Right forelimb (tissue), 1 donor: ENCODE measurements at regions not wholly inside any gene's neighbourhood (a gene's known extent, or its start where the extent isn't known, plus 50 kb on each side); places are given as distances from the start of the nearest gene placed in this dataset.

Experiments
- DNase-seq: peaks from one replicate; pipeline ENCODE4 v3.0.0-alpha.2; 2018

DNA sequence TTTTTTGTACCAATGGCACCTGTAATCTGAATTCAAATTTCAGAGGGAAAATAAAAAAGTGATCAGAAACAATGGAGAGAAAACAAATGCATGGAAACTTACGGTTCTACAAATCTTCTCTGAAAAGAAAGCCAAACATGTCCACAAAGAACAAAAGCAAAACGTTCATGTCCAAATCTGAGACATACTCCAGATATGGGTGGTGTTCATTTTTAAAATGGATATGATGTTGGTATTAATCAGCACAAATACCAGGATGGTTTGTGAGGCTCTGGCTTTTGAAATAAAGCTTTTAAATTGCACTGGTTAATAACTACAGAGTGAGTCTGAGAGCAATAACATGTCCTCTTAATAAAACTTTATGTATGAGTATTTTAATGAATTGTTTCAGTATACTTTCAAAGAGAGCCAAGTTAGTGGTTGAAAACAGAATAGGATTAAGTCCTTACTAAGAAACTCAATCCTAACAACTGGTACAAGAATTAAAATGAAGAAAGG lies 366.4 kb downstream of the INHBA start:
- no peak for DNase-seq

DNA sequence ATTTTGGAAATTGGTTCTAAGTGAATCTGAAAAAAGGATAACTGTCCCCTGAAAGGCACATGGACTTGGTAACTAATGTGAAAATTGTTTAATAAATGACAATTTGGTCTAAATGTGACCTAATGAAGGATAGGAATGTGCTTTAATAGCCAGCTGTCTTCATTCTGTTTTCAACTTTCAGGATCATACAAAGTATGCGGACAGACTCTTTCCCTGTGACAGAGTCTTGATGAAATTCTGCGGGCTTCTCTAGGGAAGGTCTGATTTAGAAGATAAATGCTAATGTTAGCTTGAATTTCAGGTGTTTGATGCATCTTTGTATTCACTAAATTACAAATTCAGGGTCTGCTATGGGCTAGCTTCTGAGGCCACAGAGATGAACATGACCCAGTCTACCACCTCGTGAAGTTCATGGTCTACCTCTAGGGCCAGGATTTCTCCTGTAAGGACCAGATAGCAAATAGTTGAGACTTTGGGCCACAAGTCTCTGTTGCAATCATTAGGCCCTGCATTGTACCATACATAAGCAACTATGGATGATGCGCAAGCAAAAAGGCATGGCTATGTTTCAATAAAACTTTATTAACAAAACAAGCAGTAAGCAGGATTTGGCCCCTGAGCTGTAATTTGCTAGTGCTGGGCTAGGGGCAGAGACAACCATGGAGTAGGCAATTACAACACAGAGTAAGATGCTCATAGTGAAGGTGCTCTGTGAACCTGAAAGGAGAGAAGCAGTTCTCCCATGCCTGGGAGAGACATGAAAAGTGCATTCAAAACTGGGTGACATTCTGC lies 368.6 kb downstream of the INHBA start:
- DNase-seq: no peak

DNA sequence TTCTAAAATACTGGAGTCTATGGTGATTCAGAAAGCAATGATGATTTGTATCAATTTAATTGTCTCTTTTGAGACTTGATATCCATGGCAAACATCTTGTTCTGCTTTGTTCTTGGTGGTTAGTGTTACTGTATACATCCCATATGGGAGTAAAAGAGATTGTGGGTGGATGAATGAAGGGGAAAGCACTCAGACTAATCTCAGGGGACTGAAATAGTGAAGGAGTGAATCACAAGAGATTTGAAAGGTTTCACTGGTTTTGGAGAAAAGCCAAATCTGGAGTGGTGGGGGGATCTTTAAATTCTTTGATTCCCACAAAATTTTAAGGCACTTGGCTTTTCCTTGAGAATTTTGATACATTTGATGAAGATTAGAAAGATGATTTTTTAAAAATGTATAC lies 369.4 kb downstream of the INHBA start:
- DNase-seq: no peak

DNA sequence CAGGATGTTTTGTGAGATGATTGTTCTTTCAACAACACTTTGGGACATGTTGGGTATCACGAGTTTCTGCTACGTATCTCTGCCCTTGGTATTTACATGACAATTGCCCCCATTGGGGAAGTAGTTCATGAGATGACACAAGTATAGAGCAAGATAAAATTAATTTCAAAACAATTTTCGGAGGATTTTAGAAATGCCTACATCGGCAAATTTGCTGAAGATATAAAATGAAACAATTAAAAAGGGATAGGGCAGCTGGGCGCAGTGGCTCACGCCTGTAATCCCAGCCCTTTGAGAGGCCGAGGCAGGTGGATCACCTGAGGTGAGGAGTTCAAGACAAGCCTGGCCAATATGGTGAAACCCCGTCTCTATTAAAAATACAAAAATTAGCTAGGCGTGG lies 371.7 kb downstream of the INHBA start:
- no peak for DNase-seq

DNA sequence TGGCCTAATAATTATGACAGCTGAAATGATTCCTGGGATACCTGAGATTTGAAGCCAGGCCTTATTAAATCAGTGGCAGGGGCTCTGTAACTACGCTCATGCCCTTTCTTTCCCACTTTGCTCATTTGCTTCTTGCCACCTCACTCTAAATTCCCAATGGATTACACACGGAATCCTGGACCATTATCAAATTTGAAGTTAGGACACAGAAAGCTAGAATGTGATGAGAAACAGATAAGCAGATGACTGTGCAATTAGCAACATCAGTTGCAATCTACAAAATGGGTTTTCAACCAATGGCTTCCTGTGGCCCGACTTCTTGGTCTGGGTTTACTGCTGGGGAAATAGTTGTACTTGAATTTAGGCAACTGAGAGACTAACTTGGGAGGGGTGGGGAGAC lies 374.3 kb downstream of the INHBA start:
- DNase-seq: no peak

DNA sequence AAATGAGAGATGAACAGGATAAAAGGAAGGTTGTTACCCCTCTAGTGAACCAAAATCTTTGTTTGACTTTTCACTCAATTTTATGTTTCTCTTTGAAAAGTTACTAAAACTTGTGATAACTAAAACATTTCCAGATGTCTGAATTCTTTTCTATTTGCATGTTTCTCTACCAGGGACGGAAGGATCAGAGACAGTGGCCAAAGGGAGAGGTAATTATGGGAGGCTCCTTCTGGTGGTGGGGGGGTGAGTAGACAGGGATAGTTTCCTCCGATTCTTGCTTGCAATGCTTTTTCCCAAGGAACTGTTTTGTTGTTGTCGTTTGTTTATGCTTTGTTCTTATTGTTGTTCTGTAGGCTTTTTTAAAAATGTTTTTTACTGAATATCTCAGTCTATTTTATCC lies 374.8 kb downstream of the INHBA start:
- no peak for DNase-seq

DNA sequence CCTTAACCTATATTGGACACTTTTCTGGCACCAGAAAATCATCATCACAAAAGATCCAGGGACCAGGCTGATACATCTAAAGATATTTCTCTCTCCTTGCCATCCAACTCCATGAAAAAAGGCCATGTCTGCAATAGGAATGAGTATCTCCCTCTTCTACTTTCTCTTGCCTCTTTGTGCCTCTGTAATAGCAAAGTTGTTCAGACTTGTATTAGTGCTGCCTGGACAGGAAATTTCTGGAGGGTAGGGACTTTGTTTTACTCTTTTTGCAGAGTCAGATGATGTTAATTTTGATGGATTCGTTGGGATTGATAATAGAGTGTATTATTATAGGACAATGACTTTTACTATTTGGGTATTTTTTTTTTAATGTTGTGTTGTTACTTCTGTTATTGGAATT lies 376.3 kb downstream of the INHBA start:
- DNase-seq: no peak

DNA sequence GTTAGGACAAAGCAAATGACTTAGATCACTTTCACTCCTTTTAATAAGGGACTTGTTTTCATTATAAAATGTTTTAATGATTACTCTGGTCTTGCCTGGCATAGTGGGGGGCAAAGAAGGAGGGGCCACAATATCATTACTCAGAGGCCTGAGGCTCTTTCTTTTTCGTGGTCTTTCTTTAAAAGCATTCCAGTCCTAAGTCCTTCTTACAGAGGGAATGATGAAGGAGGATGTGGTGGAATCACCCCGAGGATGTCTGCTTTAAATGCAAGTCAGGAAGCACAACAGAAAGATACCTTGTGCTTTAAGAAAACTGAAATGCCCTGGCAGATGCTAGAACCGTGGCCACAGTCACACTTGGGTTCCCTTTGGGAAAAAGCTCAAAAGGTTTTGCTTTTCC lies 379.1 kb downstream of the INHBA start:
- DNase-seq: no peak

DNA sequence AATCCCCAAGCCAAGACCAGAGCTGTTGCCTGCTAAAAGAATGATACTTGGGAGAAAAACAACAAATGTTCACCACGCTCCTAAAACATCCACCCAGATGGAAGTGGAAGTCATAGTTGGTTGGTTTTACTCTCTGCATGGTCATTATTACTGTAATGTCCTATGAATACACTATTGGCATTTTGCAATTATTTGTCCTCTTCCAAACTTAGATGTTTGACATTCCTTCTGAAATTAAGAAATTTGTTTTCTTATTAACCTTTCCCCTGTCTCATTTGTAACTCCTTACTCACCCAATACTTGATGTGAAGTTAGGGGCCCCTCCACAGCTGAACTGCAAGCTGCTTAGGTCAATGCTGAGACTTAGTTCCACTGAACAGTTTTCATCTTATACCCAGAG lies 383.3 kb downstream of the INHBA start:
- no peak for DNase-seq

DNA sequence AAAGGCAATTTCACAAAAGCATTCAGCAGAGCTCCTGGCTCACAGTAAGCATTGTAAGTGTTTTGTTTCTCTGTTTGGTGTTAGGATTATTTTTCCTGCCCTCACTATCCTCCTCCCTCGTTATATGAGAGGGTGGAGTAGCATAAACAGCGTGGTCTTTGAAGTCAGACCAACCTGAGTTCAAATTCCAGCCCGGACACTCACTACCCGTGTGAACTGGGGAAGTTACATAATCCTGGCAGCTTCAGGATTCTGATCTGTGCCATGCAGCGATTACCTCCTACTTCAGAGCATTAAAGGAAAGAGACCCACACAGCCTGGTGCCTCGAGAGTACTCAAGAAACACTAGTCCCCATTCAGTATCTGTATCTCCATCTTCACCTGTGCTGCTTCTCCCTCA lies 386.5 kb downstream of the INHBA start:
- no peak for DNase-seq

DNA sequence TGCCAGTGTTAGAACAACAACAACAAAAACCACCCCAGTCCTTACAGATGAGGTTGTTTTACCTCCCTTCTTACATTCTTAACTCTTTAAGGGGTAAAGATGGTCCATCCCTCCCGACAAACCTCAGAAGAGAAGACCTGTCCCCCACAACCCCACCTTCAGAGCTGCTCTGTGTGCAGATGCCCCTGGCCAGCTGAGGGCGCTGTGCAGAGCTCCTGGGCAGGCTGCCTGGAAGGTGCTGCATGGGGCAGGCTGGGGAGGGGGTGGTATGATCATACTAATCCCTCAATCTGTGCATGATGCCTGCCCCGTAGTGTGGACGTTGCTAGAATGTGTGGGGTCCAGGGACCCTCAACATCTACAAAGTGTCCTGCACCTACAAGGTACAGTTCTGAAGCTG lies 387.1 kb downstream of the INHBA start:
- DNase-seq: no peak

DNA sequence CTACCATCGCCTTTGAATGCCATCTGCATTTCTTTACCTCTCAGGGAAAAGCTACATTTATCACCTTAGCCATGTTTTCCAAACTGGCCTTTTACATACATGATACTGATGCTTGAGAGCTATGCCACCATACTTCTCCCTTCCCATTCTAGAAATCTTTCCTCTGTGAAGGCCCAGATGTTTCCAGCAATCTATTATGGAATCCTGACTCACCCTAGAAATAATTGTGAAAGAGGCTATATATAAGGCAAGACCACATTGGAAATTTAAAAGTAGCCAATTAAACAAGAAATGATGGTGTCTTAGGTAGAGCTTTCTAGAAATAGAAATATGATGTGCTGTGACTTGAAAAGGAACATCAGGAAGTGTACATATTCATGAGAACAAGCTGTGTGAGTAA lies 389.7 kb downstream of the INHBA start:
- no peak for DNase-seq

DNA sequence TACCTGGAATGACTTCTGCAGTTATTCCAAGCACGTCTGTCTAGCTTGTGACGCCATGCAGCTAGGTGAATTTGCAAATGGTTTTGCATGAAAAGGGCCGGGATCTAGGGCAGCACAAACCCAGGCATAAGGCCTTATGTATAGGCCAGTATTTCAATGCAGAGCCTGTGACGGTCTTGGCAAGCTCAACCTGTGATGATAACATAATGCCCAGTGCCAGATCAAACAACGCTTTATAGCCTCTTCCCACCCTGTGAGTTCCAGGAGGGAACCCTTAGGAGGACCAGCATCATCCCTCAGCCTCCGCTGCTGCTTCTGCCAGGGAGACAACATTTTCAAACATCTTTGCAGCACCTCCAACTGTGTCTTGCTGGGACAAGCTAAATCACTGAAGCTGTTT lies 390.7 kb downstream of the INHBA start:
- no peak for DNase-seq

DNA sequence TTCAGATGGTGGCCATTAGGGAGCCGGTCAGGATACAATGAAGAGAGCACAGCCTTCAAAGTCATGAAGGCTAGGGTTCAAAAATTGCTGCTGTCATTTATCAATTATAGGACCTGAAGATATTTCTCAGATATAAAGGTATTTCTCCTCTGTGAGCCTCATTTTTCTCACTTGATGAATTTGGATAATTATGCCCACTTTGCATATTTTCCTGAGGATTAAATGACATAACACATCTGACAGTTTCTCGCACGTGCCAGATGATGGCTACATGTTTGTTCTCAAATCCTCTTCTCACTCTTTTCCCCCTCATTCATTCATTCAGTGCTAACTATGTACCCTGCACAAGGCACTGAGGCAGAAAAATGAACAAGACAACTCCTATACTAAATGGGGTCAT lies 391.6 kb downstream of the INHBA start:
- DNase-seq: no peak

DNA sequence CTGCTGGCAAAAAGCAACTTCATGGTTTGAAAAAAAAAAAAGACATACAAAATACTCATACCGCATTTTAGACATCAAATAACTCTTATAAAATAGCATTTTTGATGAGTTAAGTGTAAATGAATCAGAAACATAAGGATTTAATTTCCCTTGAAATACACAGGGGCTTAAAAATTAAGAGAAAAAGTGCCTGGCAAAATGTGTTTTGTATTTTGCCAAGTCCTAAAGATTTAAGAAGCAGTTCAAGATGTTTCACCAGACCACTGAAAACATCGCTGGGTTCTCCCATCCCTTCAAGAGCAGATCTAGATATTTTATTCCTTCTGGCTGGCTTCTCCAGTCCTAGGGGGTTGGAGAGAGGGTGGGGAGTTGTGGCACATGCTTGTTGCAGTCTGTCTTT lies 396.4 kb downstream of the INHBA start:
- no peak for DNase-seq

DNA sequence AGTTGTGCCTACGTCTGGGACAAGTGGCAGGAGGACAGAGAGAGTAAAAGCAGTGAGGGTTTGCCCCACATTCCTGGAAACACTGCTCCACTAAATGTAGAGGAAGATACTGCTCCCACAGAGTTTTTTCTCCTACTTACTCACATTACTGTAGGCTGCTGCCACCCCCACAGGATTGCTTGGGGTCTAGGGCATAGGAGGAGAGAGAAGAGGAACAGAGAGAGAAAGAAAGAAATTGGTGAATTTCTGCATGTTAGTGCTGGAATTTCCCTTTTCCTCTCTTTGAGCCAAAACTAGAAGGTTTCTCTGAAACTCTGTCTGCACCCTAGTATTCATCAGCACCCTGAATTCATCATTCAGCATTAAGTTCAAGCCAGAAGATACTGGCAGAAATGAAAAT lies 397.9 kb downstream of the INHBA start:
- no peak for DNase-seq

DNA sequence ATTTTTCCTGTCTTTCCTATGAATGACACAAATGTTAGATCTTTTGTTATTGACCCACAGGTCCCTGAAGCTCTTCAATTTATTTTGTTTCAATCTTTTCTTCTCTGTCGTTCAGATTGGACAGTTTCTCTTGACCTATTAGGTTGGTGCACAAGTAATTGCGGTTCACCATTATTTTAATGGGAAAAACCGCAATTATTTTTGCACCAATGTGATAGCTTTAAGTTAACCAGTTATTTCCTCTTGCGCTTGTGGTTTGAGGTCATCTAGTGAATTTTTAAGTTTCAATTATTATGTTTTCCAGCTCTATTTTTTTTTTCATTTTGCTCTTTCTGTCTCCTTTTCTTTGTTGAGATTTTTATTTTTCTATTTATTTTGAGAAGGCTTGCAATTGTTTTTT lies 399.2 kb downstream of the INHBA start:
- DNase-seq: no peak

DNA sequence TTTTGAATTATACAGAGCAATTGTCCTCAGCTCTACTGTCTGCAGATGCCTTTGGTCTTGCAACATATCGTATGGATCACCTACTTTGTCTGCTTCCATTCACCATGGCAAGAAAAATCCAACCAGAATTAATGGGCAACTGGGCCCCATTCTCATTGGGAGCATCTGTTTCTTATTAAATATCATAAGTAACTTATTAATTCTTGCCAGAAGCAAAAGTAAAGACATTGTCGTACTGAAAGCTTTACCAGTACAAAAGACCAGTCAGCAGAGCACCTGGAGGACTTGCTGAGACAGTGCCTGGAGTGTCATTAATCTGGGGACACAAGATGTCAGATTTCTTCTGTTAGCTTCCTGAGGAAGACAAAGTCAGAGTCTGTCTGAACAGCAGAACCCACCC lies 404.5 kb downstream of the INHBA start:
- no peak for DNase-seq

DNA sequence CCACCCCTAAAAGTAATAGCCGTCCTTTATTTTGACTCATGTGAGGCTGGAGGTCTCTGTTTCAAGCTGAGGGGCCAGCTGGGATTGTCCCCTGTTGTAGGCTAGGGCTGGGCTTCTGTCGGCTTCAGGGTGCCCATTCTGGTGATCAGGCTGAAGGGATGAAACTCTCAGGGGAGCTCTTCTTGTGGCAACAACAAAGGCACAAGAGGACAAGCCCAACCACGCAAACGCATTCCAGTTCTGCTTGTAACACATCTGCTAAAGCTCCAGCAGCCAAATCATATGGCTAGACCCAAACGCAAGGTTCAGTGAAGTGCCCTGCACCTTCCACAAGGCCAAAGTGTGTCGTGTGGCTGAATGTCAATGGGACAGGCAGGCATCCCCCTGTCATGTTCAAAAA lies 405.7 kb downstream of the INHBA start:
- DNase-seq: no peak

DNA sequence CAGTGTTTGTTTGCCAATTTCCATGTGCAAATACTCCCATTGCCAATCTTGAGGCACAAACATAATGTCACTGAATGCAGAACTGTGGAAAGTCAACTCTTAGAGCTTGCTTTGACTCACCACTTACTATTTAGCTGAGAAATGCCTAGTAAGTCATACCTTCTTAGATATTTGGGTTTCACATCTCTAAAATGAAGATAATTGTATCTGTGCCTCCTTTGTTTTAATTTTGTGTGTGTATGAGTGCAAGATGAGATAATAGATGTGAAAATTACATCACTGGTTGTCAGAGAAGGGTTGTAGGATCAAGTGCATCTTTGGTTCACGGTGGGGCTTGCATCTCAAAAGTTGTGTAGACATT lies 407.5 kb downstream of the INHBA start:
- no peak for DNase-seq

DNA sequence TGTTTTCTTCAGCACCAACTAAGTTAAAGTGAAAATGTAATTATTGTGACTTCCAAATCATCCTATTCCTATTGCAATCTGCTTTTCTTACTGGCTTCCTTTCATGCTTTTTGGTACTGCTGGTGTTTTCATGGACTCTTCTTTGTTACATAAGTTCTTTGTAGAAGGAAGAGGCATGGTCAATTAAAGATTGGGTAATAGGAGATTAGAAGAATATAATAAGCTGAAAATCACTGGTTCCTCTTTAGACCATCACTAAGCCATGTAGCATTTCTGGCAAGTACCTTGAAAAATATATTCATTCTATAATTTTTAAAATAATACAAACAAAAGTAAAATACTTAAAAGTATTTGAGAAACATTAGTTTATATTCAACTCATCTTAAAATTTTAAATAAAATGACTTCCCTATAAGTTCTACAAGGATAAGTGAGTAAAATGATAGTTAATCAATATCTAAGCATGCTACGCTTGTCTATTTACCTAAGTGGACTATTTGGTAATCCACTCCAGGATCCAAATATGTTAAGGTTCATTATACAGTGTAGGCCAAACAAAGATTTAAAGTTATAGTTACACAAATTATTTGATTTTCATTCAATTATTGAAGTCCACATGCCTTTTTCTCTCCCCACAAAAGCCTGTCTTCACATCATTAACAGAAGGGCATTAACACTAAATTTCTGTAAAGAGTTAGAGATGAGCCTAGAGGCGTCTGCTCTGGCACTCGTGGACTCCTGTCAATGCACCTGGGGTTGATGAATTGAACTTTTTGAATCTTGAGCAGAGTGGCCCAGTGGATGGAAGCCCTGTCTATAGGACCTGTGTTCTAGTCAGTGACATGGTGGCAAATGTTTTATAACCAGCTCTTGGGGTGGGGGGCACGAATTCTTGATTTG lies 408.1 kb downstream of the INHBA start:
- DNase-seq: no peak

DNA sequence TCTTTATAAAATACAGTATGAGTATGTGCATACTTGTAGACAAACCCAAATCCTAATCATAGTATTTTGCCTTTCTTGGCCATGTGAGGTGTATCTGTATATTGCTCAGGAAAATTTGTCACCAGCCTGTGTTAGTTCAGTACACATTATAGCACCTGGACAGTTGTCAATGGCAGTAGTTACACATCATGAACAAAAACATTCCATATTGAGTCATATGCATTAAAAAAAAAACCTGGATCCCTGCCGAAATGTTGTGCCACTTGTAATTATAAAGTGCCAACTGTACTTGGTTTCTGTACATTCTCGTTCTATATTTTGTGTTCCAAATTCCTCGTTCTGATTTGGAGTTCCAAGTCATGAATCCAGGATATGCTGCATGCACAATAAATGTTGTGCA lies 410.4 kb downstream of the INHBA start:
- no peak for DNase-seq

DNA sequence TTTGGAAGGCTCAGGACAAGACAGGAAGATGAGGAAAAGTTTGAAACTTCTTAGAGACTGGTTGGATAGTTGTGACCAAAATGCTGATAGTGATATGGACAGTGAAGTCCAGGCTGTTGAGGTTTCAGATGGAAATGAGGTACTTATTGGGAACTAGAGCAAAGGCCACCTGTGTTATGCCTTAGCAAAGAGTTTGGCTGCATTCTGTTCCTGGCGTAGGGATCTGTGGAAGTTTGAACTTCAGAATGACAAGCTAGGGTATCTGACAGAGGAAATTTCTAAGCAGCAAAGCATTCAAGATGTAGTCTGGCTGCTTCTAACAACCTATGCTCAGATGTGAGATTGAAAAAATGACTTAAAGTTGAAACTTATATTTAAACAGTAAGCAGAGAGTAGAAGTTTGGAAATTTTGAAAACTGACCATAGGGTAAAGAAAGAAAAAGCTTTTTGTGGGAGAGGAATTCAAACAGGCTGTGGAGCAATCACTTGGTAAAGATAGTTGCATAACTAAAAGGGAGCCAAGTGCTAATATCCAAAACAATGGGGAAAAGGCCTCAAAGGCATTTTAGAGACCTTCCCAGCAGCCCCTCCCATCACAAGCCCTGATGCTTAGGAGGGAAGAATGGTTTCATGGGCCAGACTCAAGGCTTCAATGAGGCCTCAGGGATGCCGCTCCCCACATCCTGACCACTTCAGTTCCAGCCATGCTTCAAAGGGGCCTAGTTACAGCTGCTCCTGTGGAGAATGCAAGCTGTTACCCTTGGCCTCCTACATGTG lies 415.1 kb downstream of the INHBA start:
- DNase-seq: no peak

DNA sequence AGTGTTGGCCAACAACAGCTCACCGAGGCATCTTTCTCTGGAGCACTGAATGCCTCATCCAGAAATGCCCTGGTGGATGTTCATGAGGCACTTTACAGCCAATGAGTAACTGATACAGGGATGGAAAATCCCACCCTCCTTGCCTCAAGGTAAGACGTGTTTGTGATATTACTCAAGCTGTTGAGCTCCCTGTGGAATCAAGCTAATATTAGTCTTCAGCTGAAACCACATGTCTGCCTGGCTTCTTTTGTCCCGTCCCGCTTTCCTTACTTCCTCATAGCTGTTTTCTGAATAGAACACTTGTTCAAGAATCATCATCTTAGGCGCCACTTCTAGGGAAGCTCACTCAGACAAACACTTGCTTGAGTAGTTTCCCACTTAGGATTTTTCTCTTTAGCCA lies 422.4 kb downstream of the INHBA start:
- no peak for DNase-seq
